ENCODE measurements at regions not wholly inside any gene's neighbourhood (a gene's known extent, or its start where the extent isn't known, plus 50 kb on each side); places are given as distances from the start of the nearest gene placed in this dataset.
"Not testable (repeated sequence)": the region's sequence is repeated elsewhere in the genome, so short reads cannot be mapped to it uniquely, and the experiment has no call there.

GRCh38 chrX:131394384-131394783, 105.3 kb upstream of the IGSF1 start:
- DNase-seq (ENCODE audit: insufficient read length, low spot score) (no peak), FAIRE-seq (no peak)
- no peak for TF ChIP-seq CTCF (IDR thresholded peaks at IDR 0.05; ENCODE audit: insufficient read depth, missing control alignments)

- DNase-seq (ENCODE audit: insufficient read length, low spot score) (no peak), FAIRE-seq (no peak)
- TF ChIP-seq CTCF (IDR thresholded peaks at IDR 0.05; ENCODE audit: insufficient read depth, missing control alignments), result no peak
Measured at GRCh38 chrX:131397891-131398290, 108.8 kb upstream of the IGSF1 start.

GRCh38 chrX:131399678-131400428, 110.7 kb upstream of the IGSF1 start:
- DNase-seq (ENCODE audit: insufficient read length, low spot score), result no peak

GRCh38 chrX:131402124-131402811, 113.2 kb upstream of the IGSF1 start:
- FAIRE-seq (no peak), DNase-seq (ENCODE audit: insufficient read length, low spot score) (no peak)

More at GRCh38 chrX:131399678-131400428, 110.7 kb upstream of the IGSF1 start:
- peak; percentile 35 for FAIRE-seq
- TF ChIP-seq CTCF (IDR thresholded peaks at IDR 0.05; ENCODE audit: insufficient read depth, missing control alignments), result no peak

GRCh38 chrX:131405497-131405896, 116.4 kb upstream of the IGSF1 start:
- DNase-seq (ENCODE audit: insufficient read length, low spot score) (no peak), FAIRE-seq (no peak)
- TF ChIP-seq CTCF (IDR thresholded peaks at IDR 0.05; ENCODE audit: insufficient read depth, missing control alignments), result peak; percentile 1

More at GRCh38 chrX:131402124-131402811, 113.2 kb upstream of the IGSF1 start:
- TF ChIP-seq CTCF (IDR thresholded peaks at IDR 0.05; ENCODE audit: insufficient read depth, missing control alignments), result no peak

GRCh38 chrX:131424895-131425294, 119.0 kb upstream of the OR13H1 start:
- DNase-seq (ENCODE audit: insufficient read length, low spot score), result no peak
- no peak for FAIRE-seq
- no peak for TF ChIP-seq CTCF (IDR thresholded peaks at IDR 0.05; ENCODE audit: insufficient read depth, missing control alignments)

- not testable (repeated sequence) for FAIRE-seq; DNase-seq (ENCODE audit: insufficient read length, low spot score)
Measured at GRCh38 chrX:131430465-131430864, 113.4 kb upstream of the OR13H1 start.

Data from D721Med (cell line).